DOHH2 (cell line): ENCODE measurements at regions not wholly inside any gene's neighbourhood (a gene's known extent, or its start where the extent isn't known, plus 50 kb on each side); places are given as distances from the start of the nearest gene placed in this dataset.

Source experiments
- H3F3A ChIP-seq: fragments of 200-600 bp; sonication (generic), shearing (Covaris generic); 2 replicates; pipeline ENCODE4 v1.6.0; 2016; ENCODE audit warnings: antibody characterized with exemption, mild to moderate bottlenecking; ENCODE audit not compliant: control insufficient read depth, insufficient read depth
- H3K27ac ChIP-seq: fragments of 200-600 bp; sonication (generic); 2 replicates; pipeline ENCODE4 v1.5.1; 2014; ENCODE audit warnings: low read depth, mild to moderate bottlenecking, low read length, moderate library complexity
- H3K27me3 ChIP-seq: fragments of 200-600 bp; sonication (generic); 2 replicates; pipeline ENCODE4 v1.6.1; 2014; ENCODE audit warnings: mild to moderate bottlenecking, low read length, mixed read lengths; ENCODE audit not compliant: control insufficient read depth
- H3K36me3 ChIP-seq: fragments of 200-600 bp; sonication (generic); 2 replicates; pipeline ENCODE4 v1.6.1; 2014; ENCODE audit warnings: mild to moderate bottlenecking, low read length, moderate library complexity, mixed read lengths; ENCODE audit not compliant: control insufficient read depth
- H3K4me1 ChIP-seq: fragments of 200-600 bp; sonication (generic); 2 replicates; pipeline ENCODE4 v1.6.1; 2014; ENCODE audit warnings: mild to moderate bottlenecking, low read length, mixed read lengths; ENCODE audit not compliant: control insufficient read depth
- H3K4me2 ChIP-seq: fragments of 200-600 bp; sonication (generic); 2 replicates; pipeline ENCODE4 v1.6.0; 2014; ENCODE audit warnings: mild to moderate bottlenecking, low read length, moderate library complexity
- H3K4me3 ChIP-seq: fragments of 200-600 bp; sonication (generic); 2 replicates; pipeline ENCODE4 v1.5.1; 2014; ENCODE audit warnings: mild to moderate bottlenecking, low read length, mixed read lengths
- H3K79me2 ChIP-seq: fragments of 200-600 bp; sonication (generic); 2 replicates; pipeline ENCODE4 v1.6.1; 2014; ENCODE audit warnings: mild to moderate bottlenecking, low read length, mixed read lengths; ENCODE audit not compliant: control insufficient read depth
- H3K9me2 ChIP-seq: fragments of 200-600 bp; sonication (generic); replicated peaks from 2 replicates; pipeline ENCODE4 v1.6.1; 2014; ENCODE audit warnings: mild to moderate bottlenecking, low read length, mixed read lengths; ENCODE audit not compliant: control insufficient read depth
- H3K9me3 ChIP-seq: fragments of 200-600 bp; sonication (generic); 2 replicates; pipeline ENCODE4 v1.6.1; 2014; ENCODE audit warnings: antibody characterized with exemption, low read length, mixed read lengths; ENCODE audit not compliant: control insufficient read depth, insufficient read depth
- H4K20me1 ChIP-seq: fragments of 200-600 bp; sonication (generic); 2 replicates; pipeline ENCODE4 v1.6.0; 2014; ENCODE audit warnings: low read depth, mild to moderate bottlenecking, antibody characterized with exemption, low read length, moderate library complexity; ENCODE audit not compliant: control insufficient read depth, insufficient read depth
- CTCF ChIP-seq: fragments of 200-600 bp; sonication (generic); IDR thresholded peaks from one replicate; pipeline ENCODE4 v1.5.1; 2014; ENCODE audit warnings: antibody characterized with exemption, mild to moderate bottlenecking, low read depth, low read length; ENCODE audit not compliant: poor library complexity, severe bottlenecking
- EZH2phosphoT487 ChIP-seq: fragments of 200-600 bp; sonication (generic); IDR thresholded peaks from 2 replicates; pipeline ENCODE4 v1.6.1; 2017; ENCODE audit warnings: borderline replicate concordance, mild to moderate bottlenecking, antibody characterized with exemption, low read length, moderate library complexity, mixed read lengths

- peak overlapping the region; percentile 97 for H3K27ac ChIP-seq
- H3K4me1 ChIP-seq = peaks cover 78% of the 10 kb centered on the region
- H3K27me3 ChIP-seq = no peaks in the 10 kb centered on the region
- peaks cover 34% of the 10 kb centered on the region for H3F3A ChIP-seq
- TF ChIP-seq CTCF (no peak), EZH2phosphoT487 (no peak)
- H3K79me2 ChIP-seq = peaks cover 10% of the 10 kb centered on the region
- H3K4me3 ChIP-seq = peak overlapping the region; percentile 57
- H3K4me2 ChIP-seq = peak overlapping the region; percentile 84
- no peaks in the 10 kb centered on the region for H3K9me2 ChIP-seq
- peaks cover 10% of the 10 kb centered on the region; the same call in 1 of the 2 replicates for H3K36me3 ChIP-seq
- H4K20me1 ChIP-seq = no peaks in the 10 kb centered on the region
- no peaks in the 10 kb centered on the region for H3K9me3 ChIP-seq
Observed at GRCh38 chr2:64915510-64915900, 73.7 kb upstream of the SLC1A4 start.

DNA sequence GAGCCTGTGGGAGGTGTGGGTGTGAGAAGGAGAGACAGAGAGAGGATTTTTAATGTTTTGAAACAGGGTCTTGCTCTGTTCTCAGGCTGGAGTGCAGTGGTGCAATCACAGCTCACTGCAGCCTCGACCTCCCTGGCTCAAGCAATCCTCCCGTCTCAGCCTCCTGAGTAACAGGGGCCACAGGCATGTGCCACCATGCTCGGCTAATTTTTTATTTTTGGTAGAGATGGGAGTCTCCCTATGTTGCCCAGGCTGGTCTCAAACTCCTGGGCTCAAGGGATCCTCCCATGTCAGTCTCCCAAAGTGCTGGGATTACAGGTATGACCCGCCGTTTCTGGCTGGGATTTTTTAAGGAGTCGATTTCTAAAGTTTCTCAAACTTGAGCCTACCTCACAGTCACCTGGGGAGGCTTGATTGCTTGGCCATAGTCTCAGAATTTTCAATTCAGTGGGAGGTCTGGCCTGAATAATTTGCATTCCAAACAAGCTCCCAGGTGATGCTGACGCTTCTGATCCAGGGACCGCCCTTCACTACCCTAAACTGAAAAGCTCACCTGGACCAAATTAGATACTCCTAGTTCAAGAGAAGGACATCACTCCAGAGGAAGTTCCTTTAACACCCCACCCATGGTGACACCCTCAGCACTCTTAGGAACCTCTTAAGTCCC lies 70.8 kb upstream of the SLC1A4 start:
- Histone ChIP-seq H3F3A (peaks cover 36% of the 10 kb centered on the region), H3K27me3 (no peaks in the 10 kb centered on the region), H3K79me2 (peaks cover 22% of the 10 kb centered on the region), H4K20me1 (no peaks in the 10 kb centered on the region; the same call in 1 of the 2 replicates), H3K36me3 (peaks cover 20% of the 10 kb centered on the region), H3K27ac (peak overlapping the region; percentile 97), H3K4me2 (peak overlapping the region; percentile 84), H3K4me1 (peaks cover 79% of the 10 kb centered on the region), H3K9me3 (no peaks in the 10 kb centered on the region), H3K4me3 (peak overlapping the region; percentile 75), H3K9me2 (no peaks in the 10 kb centered on the region)
- TF ChIP-seq EZH2phosphoT487 (no peak), CTCF (no peak)

- Histone ChIP-seq H3F3A (peaks cover 36% of the 10 kb centered on the region), H3K9me3 (no peaks in the 10 kb centered on the region), H3K4me3 (no peak overlapping the region), H3K9me2 (no peaks in the 10 kb centered on the region), H3K27ac (0 out of 2 replicates have a peak overlapping the region, but pooled peaks have one; percentile 0), H3K79me2 (peaks cover 30% of the 10 kb centered on the region), H3K4me1 (peaks cover 79% of the 10 kb centered on the region), H3K4me2 (peak overlapping the region; percentile 84), H4K20me1 (no peaks in the 10 kb centered on the region; the same call in 1 of the 2 replicates), H3K27me3 (no peaks in the 10 kb centered on the region), H3K36me3 (peaks cover 21% of the 10 kb centered on the region)
- TF ChIP-seq EZH2phosphoT487 (no peak), CTCF (no peak)
Observed at GRCh38 chr2:64919261-64919660, 69.9 kb upstream of the SLC1A4 start.
